ENCODE measurements at regions not wholly inside any gene's neighbourhood (a gene's known extent, or its start where the extent isn't known, plus 50 kb on each side); places are given as distances from the start of the nearest gene placed in this dataset.
A peak's percentile ranks its signal among the peaks of the same experiment; 100 is the strongest.

DNA sequence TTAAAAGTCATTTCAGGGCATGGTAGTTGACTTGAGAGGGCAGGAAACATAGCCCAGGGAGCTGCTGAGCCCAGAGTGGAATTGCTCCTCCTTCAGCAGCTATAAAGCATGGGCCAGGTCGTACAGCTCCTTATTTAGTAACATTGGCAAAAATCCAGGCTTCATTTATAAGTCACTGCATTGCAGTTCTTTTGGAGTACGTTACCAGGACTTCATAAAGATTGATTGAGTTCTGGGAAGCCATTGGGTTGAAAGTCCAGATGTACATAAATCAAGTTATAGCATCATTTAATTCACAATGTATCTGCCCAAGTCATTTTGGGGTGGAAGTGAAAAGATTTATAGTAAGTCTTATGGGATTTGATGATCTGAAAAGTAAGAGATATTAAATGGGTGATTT, 53.0 kb upstream of the ANKEF1 start:
- no peak overlapping the region for H3K4me3 ChIP-seq (ENCODE audit: low read length)
- no peak for DNase-seq (ENCODE audit: low read depth, low spot score)

DNA sequence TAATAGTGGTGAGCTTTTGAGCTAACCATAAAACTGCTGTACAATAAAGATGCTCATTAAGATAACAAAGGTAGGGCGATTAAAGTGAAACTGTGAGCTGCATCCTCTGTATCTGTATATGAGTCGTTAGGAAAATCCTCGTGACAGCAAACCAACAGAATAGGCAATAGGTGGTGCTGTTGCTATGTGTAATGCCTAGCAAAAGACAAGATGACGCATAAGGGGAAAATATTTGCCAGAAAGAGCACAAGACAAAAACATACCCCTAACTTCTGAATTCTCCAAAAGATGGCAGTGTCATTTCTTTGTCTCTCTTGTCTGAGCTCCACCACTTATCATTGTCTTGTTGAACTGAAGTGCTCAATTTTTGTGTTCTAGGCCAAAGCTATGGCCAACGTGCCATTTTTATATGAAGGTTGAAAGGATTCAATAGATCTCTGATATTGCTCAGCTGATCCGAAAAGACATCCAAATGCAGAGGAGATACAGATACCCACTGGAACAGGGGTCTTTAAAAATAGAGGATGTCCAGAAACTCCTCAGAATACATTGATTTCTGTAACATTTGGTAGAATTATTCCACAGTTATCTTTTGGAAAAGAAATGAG, 56.3 kb upstream of the ANKEF1 start:
- H3K4me3 ChIP-seq (ENCODE audit: low read length), result no peak overlapping the region
- peak; percentile 72 for DNase-seq (ENCODE audit: low read depth, low spot score)

DNA sequence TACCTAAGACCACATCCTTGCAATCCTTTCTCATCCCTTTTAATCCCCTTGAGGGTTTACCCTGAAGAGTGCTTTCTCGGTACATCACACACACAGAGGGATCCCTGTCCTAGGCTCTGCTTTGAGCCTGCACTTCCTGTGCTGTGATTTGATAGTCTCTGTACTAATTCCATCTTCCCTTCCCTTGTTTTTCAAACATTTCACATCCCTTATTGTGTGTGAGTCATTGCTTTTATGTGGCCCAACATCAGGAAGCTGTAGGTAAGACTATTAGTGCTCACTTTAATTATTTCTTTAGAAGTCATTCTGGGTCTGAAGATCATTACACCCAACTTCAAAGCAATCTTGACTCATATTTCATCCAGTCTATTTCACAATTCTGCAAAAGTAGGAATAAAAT, 57.2 kb upstream of the ANKEF1 start:
- no peak for DNase-seq (ENCODE audit: low read depth, low spot score)
- no peak overlapping the region for H3K4me3 ChIP-seq (ENCODE audit: low read length)

DNA sequence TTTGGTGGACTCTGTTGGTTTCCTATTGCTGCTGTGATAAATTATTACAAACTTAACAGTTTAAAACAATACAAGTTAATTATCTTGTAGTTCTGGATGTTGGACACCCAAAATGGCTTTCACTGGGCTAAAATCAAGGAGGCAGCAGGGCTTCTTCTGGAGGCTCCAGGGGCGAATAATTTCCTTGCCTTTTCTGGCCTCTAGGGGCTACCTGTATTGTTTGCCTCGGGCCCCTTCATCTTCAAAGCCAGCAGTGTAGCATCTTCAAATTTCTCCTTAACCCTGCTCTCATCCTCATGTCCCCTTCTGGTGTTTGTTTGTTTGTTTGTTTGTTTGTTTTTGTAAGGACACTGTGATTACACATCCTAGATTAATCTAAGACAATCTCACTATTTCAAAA, 60.5 kb upstream of the ANKEF1 start:
- H3K4me3 ChIP-seq (ENCODE audit: low read length), result no peak overlapping the region
- no peak for DNase-seq (ENCODE audit: low read depth, low spot score)

DNA sequence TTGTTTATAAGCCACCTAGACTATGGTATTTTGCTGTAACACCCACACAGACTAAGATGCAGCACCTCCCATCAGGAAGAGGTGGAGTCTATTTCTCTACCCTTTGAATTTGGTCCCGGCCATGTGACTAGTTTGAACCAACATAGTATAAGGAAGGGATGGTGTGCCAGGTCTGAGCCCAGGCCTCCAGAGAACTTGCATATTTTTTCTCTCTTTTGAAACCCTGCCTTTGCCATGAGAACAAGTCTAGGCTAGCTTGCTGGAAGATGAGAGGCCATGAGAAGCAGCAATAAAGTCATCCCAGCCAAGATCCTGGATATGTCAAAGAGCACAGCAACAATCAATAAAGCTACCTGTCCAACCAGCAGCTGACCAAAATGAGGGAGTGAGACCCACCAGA, 63.0 kb upstream of the ANKEF1 start:
- no peak overlapping the region for H3K4me3 ChIP-seq (ENCODE audit: low read length)
- no peak for DNase-seq (ENCODE audit: low read depth, low spot score)

DNA sequence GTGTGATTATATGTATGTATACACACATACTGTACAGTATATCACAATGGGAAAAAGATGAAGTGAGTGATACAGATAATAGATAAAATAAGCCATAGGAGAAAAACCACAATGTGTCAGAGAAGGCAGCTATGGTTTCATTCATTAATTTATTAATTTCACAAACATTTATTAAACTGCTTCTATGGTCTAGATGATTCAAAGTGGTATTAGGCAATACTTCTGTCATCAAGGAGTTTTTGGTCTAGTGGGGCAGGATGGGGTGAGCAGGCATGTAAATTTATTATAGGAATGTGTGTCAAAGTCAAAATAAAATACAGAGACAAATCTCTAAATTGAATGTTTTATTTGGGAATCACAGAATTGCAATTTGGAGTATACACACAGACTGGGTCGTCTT, 65.2 kb upstream of the ANKEF1 start:
- no peak overlapping the region for H3K4me3 ChIP-seq (ENCODE audit: low read length)
- no peak for DNase-seq (ENCODE audit: low read depth, low spot score)

DNA sequence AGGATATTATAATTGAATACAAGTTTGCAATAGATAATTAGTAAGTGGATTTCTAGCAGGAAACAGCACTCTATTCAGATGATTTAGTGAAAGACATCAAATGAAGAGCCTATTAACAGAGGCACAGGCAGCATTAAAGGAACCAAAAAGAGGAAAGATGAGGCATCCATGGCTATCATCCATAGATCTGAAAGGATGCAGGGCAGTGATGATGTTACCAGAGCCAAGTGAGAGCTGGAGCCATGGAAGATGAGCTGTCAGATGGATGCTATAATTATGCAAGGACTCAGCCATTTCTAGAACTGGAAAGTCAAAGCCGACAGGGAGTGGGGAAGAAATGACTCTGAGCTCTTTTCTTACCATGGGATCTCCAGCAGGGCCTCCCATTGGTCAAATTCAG, 66.8 kb upstream of the ANKEF1 start:
- no peak overlapping the region for H3K4me3 ChIP-seq (ENCODE audit: low read length)
- no peak for DNase-seq (ENCODE audit: low read depth, low spot score)

DNA sequence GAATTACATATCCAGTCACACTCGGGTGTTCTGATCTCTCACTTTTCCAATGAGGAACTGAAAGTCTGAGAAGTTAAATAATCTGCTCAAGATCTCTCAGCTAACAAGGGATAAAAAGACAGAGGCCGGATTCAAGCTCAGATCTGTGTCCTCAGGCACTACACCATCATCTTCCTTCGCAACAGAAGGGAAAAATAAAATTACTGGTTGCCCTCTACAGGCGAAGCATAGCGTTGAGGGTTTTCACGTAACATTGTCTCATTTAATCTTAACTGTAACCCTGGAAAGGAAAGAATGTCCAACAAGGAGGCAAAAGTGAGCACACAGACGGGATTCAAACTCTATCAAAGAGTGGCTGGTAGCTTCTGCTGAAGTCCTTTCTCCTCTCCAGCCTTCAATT, 67.8 kb upstream of the ANKEF1 start:
- no peak for DNase-seq (ENCODE audit: low read depth, low spot score)
- no peak overlapping the region for H3K4me3 ChIP-seq (ENCODE audit: low read length)

DNA sequence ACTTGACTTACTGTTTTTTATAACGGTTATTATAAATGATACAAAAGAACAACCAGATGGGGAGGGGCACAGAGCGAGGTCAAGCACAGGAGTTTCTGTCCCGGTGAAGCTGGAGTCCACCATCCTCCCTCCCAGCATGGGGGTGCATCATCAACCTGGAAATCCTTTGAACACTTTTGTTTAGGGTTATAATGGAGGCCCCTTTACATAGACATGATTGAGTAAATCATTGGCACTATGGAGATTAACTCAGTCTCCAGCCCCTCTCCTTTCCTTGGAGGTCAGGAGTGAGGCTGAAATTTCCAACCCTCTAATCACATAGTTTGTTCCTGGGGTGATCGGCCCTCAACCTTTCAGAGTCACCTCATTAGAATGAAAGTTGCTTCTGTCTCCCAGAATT, 71.8 kb upstream of the ANKEF1 start:
- H3K4me3 ChIP-seq (ENCODE audit: low read length), result no peak overlapping the region
- no peak for DNase-seq (ENCODE audit: low read depth, low spot score)

DNA sequence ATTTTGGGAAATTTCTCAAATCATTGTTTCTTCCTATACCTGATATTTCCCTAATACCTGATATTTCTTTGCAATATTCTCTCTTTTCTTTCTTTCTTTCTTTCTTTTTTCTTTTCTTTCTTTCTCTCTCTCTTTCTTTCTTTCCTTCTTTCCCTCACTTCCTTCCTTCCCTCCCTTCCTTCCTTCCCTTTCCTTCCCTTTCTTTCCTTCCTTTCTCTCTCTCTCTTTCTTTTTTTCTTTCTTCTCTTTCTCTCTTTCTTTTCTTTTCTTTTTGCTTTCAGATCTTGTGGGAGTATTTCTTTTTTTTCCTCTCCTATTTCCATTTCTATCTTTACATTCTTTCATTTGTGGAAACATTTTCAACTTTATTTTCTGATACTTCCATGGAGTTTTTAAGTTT, 76.1 kb upstream of the ANKEF1 start:
- no peak overlapping the region for H3K4me3 ChIP-seq (ENCODE audit: low read length)
- DNase-seq (ENCODE audit: low read depth, low spot score), result no peak

DNA sequence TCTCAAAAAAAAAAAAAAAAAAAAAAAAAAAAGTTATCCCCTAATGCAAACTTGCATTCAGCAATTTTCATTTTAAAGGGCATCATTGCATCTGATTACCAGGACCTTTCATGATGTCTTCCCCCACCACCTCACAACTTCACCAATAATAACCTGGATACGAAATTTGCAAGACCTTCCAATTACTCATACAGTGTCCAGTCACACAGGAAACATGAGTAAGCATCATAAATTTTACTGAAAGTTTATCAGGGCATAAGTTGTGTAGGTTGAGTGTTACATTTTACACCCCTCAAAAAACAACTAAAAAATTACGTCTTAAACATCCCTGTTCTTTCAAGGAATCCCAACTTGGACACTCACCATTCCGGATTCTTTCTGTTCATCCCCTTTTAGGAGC, 79.1 kb upstream of the ANKEF1 start:
- no peak for DNase-seq (ENCODE audit: low read depth, low spot score)
- no peak overlapping the region for H3K4me3 ChIP-seq (ENCODE audit: low read length)

DNA sequence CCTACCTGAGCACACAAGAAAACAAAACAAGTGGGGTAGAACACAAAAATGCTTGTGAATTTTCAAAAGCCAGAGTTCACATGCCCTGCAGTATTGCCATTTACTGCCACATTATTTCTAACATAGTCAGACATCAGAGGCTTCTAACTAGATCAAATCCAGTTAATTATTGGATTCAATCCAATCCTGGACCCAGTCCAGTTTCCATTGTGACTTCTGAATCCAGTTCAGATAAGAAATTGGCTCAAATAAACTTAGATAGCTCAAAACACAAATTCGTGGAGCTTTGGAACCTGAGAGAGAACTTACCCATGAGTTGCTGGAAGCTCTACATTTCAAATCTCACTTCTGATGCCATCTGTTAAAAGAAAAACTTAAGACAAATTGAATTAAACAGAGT, 85.2 kb upstream of the ANKEF1 start:
- no peak for DNase-seq (ENCODE audit: low read depth, low spot score)
- H3K4me3 ChIP-seq (ENCODE audit: low read length), result no peak overlapping the region

DNA sequence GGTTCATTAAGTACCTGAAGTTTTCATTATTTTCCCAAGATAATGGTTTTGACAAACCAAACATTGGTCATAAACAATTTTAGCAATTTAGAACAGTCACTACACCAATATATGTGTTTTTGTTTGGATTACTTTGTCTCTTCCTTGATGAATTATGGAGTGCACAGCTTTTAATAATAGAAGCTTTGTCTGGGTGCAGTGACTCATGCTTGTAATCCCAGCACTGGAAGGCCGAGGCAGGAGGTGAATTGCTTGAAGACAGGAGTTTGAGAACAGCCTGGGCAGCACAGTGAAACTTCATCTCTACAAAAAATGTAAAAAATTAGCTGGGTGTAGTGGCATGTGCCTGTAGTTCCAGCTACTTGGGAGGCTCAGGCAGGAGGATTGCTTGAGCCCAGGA, 89.4 kb upstream of the ANKEF1 start:
- DNase-seq (ENCODE audit: low read depth, low spot score), result no peak
- no peak overlapping the region for H3K4me3 ChIP-seq (ENCODE audit: low read length)

DNA sequence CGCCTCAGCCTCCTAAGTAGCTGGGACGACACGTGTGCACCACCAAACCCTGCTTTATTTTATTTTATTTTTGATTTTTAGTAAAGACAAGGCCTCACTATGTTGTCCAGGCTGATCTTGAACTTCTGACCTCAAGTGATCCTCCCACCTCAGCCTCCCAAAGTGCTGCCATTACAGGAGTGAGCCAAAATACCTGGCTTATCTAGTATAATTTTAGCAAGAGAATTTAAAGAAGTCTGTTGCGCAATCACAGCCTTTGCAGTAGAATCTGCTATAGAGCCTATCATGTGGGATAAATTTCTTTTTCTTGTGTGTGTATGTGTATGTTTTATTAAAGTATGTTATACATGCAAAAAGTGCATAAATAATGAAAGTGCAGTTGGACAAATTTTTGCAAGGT, 92.1 kb upstream of the ANKEF1 start:
- no peak overlapping the region for H3K4me3 ChIP-seq (ENCODE audit: low read length)
- no peak for DNase-seq (ENCODE audit: low read depth, low spot score)

DNA sequence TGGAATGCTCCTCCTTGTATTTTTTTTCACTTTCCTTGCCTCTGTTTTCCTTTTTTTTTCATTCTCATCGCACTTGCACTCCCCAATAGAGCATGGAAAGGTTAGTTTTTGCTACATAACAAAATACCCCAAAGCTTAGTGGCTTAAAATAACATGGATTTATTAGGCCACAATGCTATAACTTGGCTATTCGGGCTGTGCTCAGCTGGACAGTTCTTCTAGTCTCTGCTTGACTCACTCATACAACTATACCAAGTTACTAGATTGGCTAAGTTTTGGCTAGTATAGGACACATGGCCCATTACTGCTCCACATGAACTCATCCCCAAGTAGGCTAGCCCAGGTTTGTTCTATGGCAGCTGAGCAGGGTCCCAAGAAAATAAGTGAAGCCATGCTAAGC, 94.5 kb upstream of the ANKEF1 start:
- DNase-seq (ENCODE audit: low read depth, low spot score), result no peak
- no peak overlapping the region for H3K4me3 ChIP-seq (ENCODE audit: low read length)

DNA sequence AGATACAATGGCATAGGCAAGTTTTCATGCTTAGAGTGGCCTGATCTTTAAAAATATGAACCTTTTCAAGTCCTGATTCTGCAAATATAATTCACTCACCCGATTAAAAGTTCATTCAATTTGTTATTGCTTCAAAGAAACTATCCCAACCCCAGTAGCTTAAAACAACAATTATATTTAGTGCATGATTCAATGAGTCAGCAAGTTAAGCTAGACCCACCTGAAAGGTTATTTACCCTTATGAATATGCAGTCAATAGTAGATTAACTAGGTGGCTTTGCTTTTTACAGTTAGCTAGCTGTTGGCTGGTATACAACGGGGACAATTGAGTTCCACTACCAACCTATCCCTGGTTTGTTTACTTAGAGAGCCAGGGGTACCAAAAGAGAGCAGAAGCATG, 95.6 kb upstream of the ANKEF1 start:
- H3K4me3 ChIP-seq (ENCODE audit: low read length), result no peak overlapping the region

DNA sequence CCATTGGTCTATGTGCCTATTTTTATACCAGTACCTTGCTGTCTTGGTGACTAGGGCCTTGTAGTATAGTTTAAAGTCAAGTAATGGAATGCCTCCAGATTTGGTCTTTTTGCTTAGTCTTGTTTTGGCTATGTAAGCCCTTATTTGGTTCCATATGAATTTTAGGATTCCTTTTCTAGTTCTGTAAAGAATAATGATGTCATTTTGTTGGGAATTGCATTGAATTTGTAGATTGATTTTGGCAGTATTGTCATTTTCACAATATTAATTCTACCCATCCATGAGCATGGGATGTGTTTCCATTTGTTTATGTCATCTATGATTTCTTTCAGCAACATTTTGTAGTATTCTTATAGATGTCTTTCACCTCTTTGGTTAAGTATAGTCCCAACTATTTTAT, 96.4 kb upstream of the PAK5 start:
- no peak overlapping the region for H3K4me3 ChIP-seq (ENCODE audit: low read length)
- DNase-seq (ENCODE audit: low read depth, low spot score), result no peak

More for the DNA sequence above, 95.6 kb upstream of the ANKEF1 start:
- DNase-seq (ENCODE audit: low read depth, low spot score), result no peak

DNA sequence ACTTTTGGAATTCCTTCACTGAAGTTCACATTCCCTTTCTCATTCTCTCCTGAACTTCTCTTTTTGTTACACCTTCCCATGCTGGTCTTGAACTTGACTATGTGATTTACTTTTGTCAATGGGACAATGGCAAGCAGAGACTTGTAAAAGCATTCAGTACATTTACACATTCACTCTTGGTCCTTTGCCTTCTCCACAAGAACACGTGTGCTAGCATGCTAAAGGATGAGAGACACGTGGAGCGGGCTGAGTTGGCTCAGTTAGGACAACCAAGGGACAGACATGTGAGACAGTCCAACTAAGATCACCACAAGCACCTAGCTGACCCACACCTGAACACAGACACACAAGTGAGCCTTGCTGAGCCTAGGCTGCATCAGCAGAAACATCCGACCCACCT, 91.3 kb upstream of the PAK5 start:
- DNase-seq (ENCODE audit: low read depth, low spot score), result no peak
- no peak overlapping the region for H3K4me3 ChIP-seq (ENCODE audit: low read length)

DNA sequence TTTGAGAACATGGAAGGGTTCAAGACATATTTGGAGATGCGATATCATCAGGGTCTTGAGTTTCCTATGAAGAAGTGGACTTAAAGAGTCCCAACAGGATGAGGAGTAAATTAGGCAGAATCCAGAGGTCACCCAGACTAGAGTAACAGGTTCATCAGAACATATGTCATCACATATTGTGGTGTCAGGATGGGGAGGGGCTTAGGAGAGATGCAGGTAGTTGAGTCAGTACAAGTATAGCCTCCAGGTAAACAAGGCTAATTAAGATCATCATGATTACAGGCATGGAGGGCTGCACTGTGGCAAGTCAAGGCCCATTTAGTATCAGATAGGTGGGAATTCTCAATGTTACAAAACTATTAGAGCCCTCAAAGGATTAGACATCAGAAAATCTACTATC, 90.1 kb upstream of the PAK5 start:
- H3K4me3 ChIP-seq (ENCODE audit: low read length), result no peak overlapping the region

DNA sequence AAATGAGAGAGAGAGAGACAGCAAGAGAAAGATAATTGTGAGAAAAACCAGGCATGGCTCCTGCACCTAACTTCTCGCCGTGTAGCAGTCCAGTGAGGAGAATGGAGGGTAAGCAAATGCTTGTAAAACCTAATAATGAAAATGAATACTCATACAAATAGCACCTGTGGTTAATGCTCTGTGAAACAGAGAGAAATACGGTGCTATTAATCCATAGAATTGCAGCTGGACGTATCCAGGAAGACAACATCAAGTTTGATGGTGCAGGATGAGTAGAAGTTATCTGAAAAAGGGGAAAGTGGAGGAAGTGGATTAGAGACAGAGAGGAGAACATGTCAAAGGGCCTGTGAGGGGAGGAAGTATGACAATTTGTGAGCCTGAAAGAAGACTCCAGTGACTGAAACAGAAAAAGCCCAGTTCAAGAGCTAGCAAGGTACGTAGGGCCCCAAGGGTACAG, 89.4 kb upstream of the PAK5 start:
- no peak overlapping the region for H3K4me3 ChIP-seq (ENCODE audit: low read length)
- no peak for DNase-seq (ENCODE audit: low read depth, low spot score)

More for the DNA sequence above, 90.1 kb upstream of the PAK5 start:
- DNase-seq (ENCODE audit: low read depth, low spot score), result no peak

DNA sequence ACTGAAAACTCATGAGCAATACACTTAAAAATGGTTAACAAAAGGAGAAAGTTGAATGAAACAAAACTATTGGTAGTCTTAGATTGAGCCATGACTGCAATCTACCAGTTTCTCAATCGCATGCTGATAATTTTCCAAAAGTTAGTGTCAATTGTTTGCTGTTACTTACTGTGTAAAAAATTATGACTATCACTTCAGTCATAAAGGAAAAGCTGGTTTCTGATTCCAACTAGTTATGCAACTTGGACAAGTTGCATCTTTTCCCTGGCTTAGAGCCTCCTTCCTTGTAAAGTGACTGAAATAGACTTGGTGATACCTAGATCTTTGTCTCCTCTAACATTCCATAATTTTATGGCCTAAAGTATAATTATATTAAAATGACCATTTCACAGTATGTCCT, 88.3 kb upstream of the PAK5 start:
- no peak for DNase-seq (ENCODE audit: low read depth, low spot score)
- no peak overlapping the region for H3K4me3 ChIP-seq (ENCODE audit: low read length)

DNA sequence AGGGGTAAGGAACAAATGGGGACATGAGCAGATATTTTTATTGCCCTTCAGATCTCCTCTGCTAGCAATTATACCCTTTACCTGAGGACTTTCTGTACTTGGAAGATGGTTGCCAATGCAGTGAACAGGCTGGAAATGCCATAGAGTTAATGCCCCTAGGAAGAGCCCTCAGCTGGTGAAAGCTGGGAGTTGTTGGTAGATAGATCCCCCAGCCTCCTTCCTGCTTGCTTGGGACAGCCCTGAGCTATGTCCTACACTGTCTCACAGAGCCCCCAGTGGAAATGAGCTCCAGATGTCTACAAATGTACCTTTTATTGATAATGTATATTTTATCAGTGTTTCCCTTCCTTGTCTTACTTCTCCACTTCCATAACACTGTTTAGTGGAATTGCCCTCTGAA, 87.6 kb upstream of the PAK5 start:
- H3K4me3 ChIP-seq (ENCODE audit: low read length), result no peak overlapping the region
- DNase-seq (ENCODE audit: low read depth, low spot score), result no peak

Measured in Jurkat, Clone E6-1 (cell line).